Thymus (tissue), 11 donors: ENCODE measurements at regions not wholly inside any gene's neighbourhood (a gene's known extent, or its start where the extent isn't known, plus 50 kb on each side); places are given as distances from the start of the nearest gene placed in this dataset.

Experiments
- DNase-seq, 9 donors: peaks; one replicate each; pipeline ENCODE4 v3.0.0-alpha.2; 2013; ENCODE audit warnings: low spot score in 9 of 9, low read depth in 6 of 9, missing footprints in 1 of 9
- H3K27ac ChIP-seq, 2 donors: one replicate each; pipeline ENCODE4 v1.5.1; 2013; ENCODE audit warnings: control low read depth in 1 of 2, low read depth in 1 of 2, low read length in 1 of 2, mild to moderate bottlenecking in 1 of 2, moderate library complexity in 1 of 2
- H3K27me3 ChIP-seq, 2 donors: one replicate each; pipeline ENCODE4 v1.5.1; 2013; ENCODE audit warnings: low read length in 1 of 2; ENCODE audit not compliant: control insufficient read depth in 2 of 2, insufficient read depth in 1 of 2
- H3K36me3 ChIP-seq, 2 donors: one replicate each; pipeline ENCODE4 v1.5.1; 2013; ENCODE audit warnings: low read length in 1 of 2, mild to moderate bottlenecking in 1 of 2, moderate library complexity in 1 of 2; ENCODE audit not compliant: control insufficient read depth in 2 of 2, insufficient read depth in 2 of 2
- H3K4me1 ChIP-seq, 2 donors: one replicate each; pipeline ENCODE4 v1.5.1; 2013; ENCODE audit warnings: low read length in 2 of 2; ENCODE audit not compliant: control insufficient read depth in 2 of 2, insufficient read depth in 2 of 2
- H3K4me3 ChIP-seq, 2 donors: one replicate each; pipeline ENCODE4 v1.5.1; 2013; ENCODE audit warnings: low read length in 2 of 2, control low read depth in 1 of 2, mild to moderate bottlenecking in 1 of 2
- H3K9me3 ChIP-seq, 2 donors: one replicate each; pipeline ENCODE4 v1.5.1; 2013; ENCODE audit warnings: low read length in 1 of 2, mild to moderate bottlenecking in 1 of 2; ENCODE audit not compliant: control insufficient read depth in 2 of 2, insufficient read depth in 1 of 2
- WGBS: extraction: QIAGEN DNeasy Blood & Tissue Kit; methylation state at CpG from one replicate; pipeline ENCODE4 v1.1.7; 2013; 5-methylcytosine and 5-hydroxymethylcytosine counted together
- donor health status: healthy.

DNA sequence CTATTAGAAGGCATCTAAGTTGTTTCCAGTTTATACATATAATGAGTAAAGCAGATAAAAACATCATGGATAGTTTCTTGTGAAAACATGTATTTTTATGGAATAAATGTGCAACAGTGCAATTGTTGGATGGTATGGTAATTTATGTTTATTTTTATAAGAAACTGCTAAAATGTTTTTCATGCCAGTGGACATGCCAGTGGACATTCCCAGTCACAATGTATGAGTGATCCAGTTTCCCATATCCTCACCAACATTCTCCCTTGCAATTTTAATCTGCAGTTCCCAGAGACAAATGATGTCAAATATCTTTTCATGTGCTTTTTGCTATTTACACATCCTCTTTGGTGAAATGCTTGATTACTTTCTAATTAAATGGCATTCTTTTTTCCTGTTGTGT lies 818.6 kb downstream of the SUCLG1 start:
- DNase-seq, result no peak
- Histone ChIP-seq H3K36me3 (no peaks in the 10 kb centered on the region), H3K27me3 (no peaks in the 10 kb centered on the region), H3K4me1 (no peaks in the 10 kb centered on the region), H3K9me3 (no peaks in the 10 kb centered on the region), H3K27ac (no peak overlapping the region), H3K4me3 (no peak overlapping the region)

DNA sequence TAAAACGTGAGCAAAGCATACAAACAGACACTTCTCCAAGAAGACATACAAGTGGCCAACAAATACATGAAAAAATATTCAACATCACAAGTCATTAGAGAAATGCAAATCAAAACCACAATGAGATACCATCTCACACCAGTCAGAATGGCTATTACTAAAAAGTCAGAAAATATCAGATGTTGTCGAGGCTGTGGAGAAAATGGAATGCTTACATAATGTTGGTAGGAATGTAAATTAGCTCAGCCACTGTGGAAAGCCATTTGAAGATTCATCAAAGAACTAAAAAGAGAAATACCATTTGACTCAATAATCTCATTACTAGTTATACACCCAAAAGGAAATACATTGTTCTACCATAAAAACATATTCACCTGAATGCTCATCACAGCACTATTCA lies 825.7 kb downstream of the SUCLG1 start:
- no peak overlapping the region for H3K4me3 ChIP-seq
- no peaks in the 10 kb centered on the region for H3K4me1 ChIP-seq
- DNase-seq, result no peak
- H3K9me3 ChIP-seq, result no peaks in the 10 kb centered on the region
- no peaks in the 10 kb centered on the region for H3K36me3 ChIP-seq
- H3K27ac ChIP-seq, result no peak overlapping the region
- no peaks in the 10 kb centered on the region for H3K27me3 ChIP-seq
- 74% methylated on average over 2 of the region's 2 CpGs for WGBS

DNA sequence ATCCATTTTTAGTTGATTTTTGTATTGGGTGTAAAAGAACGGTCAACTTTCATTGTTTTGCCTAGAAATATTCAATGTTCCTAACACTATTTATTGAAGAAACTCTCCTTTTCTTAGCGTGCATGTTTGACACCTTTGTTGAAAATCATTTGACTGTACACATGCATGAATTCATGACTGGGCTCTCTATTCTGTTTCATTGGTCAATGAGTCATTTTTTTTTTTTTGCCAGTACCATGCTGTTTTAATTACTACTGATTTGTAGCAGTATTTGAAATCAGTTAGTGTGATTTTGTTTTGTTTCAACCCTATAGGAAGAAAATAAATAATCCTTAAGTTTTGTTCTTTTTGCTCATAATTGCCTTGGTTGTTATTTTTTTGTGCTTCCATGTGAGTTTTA lies 828.7 kb downstream of the SUCLG1 start:
- no peak for DNase-seq
- no peaks in the 10 kb centered on the region for H3K4me1 ChIP-seq
- WGBS, result 90% methylated on average over 2 of the region's 2 CpGs

DNA sequence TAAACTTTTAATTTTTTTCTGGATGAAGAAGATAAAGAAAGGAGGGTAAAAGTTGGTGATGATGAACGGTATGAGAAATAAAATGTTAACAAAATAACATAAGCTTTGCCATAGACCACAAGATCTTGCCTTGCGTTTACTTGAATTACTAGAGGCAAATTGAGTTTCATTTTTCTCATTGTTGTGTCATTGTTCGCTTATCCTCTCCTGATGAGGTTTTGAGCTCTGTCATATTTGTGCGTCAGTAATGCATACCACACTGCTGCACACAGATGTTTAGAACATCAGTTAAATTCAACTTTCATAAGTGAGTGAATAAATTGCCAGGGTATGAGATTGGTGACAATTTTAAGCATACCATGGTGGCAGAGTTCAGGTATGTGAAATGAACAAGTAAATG lies 843.6 kb downstream of the SUCLG1 start:
- no peak overlapping the region for H3K4me3 ChIP-seq
- 95% methylated on average over 4 of the region's 4 CpGs for WGBS
- no peaks in the 10 kb centered on the region for H3K27me3 ChIP-seq
- H3K4me1 ChIP-seq, result no peaks in the 10 kb centered on the region
- peaks cover 0 to 6% of the 10 kb centered on the region in 2 donors for H3K9me3 ChIP-seq
- H3K27ac ChIP-seq, result no peak overlapping the region
- no peaks in the 10 kb centered on the region for H3K36me3 ChIP-seq
- no peak for DNase-seq

More for the DNA sequence above, 828.7 kb downstream of the SUCLG1 start:
- Histone ChIP-seq H3K4me3 (no peak overlapping the region), H3K36me3 (no peaks in the 10 kb centered on the region), H3K27ac (no peak overlapping the region), H3K27me3 (no peaks in the 10 kb centered on the region), H3K9me3 (no peaks in the 10 kb centered on the region)

DNA sequence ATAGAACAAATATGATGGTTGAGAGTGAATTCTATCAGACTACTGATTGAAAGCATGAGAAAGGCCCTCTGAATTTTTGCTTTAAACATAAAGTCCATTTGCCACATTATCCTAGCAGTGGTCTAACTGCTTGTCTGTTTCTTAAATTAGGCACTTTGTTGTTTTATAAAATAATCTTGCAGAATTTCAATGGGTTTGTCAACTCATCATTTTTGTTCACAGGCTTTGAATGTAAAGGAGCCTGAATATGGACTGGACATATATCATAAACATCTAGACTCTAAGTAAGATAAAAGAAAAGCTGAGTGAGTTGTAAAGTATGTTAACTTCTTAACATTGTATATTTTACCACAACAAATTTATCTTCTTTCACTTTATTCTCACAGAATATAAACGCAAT lies 845.9 kb downstream of the SUCLG1 start:
- 91% methylated on average over 1 of the region's 1 CpG for WGBS
- DNase-seq, result no peak

DNA sequence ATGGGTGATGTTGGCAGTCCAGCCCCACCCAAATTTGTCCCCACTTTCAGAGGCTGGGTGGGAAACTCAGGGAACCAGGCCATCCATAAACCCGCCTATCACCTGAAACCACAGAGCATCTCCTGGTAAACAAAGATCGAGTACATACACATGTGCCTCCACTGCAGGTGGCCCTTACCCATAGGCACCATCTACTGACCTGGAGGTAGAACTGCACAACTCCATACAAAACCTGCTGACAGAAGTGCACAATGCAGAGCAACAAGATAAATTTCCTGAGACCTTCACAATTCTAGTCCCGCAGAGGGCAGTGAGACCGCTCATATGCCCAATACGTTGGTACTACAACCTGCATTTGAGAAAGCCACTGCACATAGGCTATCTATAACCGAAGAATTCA lies 856.3 kb downstream of the SUCLG1 start:
- WGBS, result 94% methylated on average over 6 of the region's 6 CpGs
- no peaks in the 10 kb centered on the region for H3K4me1 ChIP-seq
- peaks cover 0 to 2% of the 10 kb centered on the region in 2 donors for H3K9me3 ChIP-seq
- H3K27ac ChIP-seq, result no peak overlapping the region
- H3K4me3 ChIP-seq, result no peak overlapping the region
- no peaks in the 10 kb centered on the region for H3K27me3 ChIP-seq
- no peak for DNase-seq
- H3K36me3 ChIP-seq, result no peaks in the 10 kb centered on the region

More for the DNA sequence above, 845.9 kb downstream of the SUCLG1 start:
- Histone ChIP-seq H3K4me1 (no peaks in the 10 kb centered on the region), H3K27me3 (no peaks in the 10 kb centered on the region), H3K27ac (no peak overlapping the region), H3K36me3 (no peaks in the 10 kb centered on the region), H3K4me3 (no peak overlapping the region), H3K9me3 (no peaks in the 10 kb centered on the region)

DNA sequence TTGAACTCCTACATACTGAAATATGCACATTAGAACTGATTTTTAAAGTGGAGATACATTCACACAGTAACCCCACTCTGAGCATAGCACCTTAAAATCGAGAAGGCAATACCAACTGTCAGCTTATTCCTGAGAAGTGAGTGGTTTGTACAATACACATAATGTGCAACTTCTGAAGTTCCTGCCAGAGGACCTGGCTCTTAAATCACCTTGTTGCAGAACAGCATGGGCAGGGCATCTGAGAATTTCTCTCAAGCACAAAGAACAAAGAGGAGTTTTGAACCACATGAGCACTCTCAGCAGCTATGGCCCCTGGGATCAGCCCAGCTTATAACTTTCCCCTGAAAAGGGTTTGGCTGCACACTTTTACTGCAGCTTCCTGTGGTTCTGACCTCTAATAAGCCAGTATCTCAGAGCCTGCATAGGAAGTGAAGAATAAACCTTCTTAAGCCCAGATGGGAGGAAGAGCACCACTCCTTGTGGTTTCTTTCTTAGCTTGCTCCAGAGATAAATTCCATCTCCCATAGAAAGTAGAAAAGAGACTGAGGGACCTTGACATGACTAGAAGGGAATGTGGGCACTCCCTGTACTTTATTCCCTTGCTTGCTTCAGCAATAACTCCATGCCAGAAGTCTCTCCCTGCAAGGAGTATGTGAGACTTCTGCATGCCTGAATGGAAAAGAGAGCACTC lies 862.3 kb downstream of the SUCLG1 start:
- no peaks in the 10 kb centered on the region for H3K4me1 ChIP-seq
- H3K9me3 ChIP-seq, result peaks cover 0 to under 1% of the 10 kb centered on the region in 2 donors
- no peaks in the 10 kb centered on the region for H3K27me3 ChIP-seq
- H3K36me3 ChIP-seq, result no peaks in the 10 kb centered on the region
- 71% methylated on average over 1 of the region's 1 CpG for WGBS
- H3K27ac ChIP-seq, result no peak overlapping the region
- no peak for DNase-seq
- no peak overlapping the region for H3K4me3 ChIP-seq

DNA sequence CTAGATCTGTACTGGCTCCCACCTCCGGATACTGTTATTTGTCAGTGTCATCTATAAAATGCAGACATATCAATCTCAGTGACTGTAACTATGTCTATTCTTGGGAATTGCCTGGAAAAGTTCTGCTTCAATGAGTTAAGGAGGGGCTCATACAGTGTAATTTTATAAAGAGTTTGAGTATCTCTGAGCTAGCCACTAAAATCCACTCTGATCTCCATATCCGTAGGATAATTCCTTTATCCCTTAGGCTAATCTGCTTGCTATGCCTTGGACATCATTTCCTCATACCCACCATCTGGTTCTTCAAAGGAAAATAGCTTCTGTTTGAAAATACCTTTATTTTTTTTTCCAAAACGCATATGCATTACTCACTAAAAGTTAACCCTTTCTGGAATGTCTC lies 863.2 kb downstream of the SUCLG1 start:
- no peaks in the 10 kb centered on the region for H3K36me3 ChIP-seq
- no peaks in the 10 kb centered on the region for H3K27me3 ChIP-seq
- no peak overlapping the region for H3K4me3 ChIP-seq
- DNase-seq, result no peak
- no peaks in the 10 kb centered on the region for H3K9me3 ChIP-seq
- H3K27ac ChIP-seq, result no peak overlapping the region
- no peaks in the 10 kb centered on the region for H3K4me1 ChIP-seq
- 77% methylated on average over 3 of the region's 3 CpGs for WGBS

DNA sequence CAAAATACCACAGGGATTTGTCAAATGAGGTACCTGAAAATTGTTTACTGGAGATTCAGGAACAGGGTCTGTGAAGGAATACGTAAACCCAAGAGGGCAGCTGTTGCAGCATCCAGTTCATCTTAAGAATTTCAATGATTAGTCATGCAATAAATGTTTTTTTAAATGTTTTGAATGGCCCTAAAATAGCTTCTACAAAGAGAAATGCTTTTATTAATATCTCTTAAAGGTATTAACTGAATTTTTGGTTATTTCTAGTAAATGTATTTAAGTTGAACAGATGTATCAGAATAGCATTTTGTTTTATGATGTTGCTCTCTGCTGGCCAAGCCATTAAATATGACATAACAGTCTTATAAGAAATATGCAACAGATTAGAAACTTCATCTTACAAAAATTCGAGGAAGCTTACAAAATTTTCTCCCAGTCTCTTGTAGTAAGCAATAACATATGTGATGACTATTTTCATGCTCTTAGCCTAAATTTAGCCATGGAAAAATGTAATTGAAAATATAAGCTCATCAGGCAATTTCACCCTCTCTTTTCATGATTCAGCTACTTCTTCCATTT lies 863.9 kb downstream of the SUCLG1 start:
- no peak overlapping the region for H3K27ac ChIP-seq
- no peaks in the 10 kb centered on the region for H3K27me3 ChIP-seq
- H3K36me3 ChIP-seq, result no peaks in the 10 kb centered on the region
- H3K4me1 ChIP-seq, result no peaks in the 10 kb centered on the region
- no peaks in the 10 kb centered on the region for H3K9me3 ChIP-seq
- 81% methylated on average over 2 of the region's 2 CpGs for WGBS
- no peak for DNase-seq
- H3K4me3 ChIP-seq, result no peak overlapping the region
